Astrocyte of the cerebellum (primary cell): ENCODE measurements at regions not wholly inside any gene's neighbourhood (a gene's known extent, or its start where the extent isn't known, plus 50 kb on each side); places are given as distances from the start of the nearest gene placed in this dataset.

ENCODE experiments used
- DNase-seq: peaks from one replicate; pipeline ENCODE4 v3.0.0-alpha.2; 2011; ENCODE audit warnings: low read depth
- H3K4me3 ChIP-seq: 2 replicates; pipeline ENCODE4 v1.5.1; 2011; ENCODE audit warnings: mild to moderate bottlenecking, low read depth, low read length, moderate library complexity
- in situ Hi-C: cut with HindIII; loops from 2 replicates; pipeline ENCODE4 v1.10.0; 2017; ENCODE audit warnings: low sequenced_read_pairs
- TF ChIP-seq, protein P1 (sequence below): IDR thresholded peaks from 2 replicates; pipeline ENCODE4 v1.5.1; 2012; ENCODE audit warnings: low read length, low read depth, moderate library complexity, mild to moderate bottlenecking; ENCODE audit errors: missing control alignments

DNA sequence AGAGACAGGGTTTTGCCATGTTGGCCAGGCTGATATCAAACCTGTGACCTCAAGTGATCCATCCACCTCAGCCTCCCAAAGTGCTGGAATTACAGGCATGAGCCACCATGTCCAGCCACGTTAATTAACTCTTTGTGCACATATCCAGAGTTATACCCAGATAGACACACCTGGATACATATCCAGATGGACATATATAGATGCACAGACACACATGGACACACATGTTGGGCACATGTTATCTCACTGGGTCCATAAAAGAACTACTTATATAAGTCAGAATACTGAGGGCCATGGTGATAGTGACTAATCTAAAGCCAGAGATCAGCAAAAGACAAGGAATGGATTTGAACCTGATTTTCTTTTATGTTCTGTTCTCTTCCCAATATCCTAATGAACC, 158.6 kb downstream of the IRS1 start:
- no peak overlapping the region for H3K4me3 ChIP-seq
- DNase-seq: no peak
- in situ Hi-C loops: no loop called here
- TF ChIP-seq, protein P1, sequence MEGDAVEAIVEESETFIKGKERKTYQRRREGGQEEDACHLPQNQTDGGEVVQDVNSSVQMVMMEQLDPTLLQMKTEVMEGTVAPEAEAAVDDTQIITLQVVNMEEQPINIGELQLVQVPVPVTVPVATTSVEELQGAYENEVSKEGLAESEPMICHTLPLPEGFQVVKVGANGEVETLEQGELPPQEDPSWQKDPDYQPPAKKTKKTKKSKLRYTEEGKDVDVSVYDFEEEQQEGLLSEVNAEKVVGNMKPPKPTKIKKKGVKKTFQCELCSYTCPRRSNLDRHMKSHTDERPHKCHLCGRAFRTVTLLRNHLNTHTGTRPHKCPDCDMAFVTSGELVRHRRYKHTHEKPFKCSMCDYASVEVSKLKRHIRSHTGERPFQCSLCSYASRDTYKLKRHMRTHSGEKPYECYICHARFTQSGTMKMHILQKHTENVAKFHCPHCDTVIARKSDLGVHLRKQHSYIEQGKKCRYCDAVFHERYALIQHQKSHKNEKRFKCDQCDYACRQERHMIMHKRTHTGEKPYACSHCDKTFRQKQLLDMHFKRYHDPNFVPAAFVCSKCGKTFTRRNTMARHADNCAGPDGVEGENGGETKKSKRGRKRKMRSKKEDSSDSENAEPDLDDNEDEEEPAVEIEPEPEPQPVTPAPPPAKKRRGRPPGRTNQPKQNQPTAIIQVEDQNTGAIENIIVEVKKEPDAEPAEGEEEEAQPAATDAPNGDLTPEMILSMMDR: no peak

DNA sequence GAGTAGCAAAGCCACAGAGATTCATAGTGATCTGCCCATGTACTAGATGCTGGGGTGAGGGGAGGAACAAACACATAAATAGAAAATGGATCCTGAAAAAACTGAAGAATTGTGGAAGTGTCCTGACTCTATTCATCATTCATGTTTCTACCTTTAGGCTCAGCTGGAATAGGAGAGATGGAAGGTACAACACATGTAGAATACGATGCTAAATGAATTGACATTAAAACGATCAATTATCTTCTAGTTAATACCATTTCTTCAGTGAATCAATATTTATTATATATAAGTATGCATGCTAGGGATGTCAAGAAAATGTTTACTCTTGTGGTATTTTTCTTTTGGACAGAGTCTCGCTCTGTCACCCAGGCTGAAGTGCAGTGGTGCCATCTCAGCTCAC, 159.1 kb downstream of the IRS1 start:
- TF ChIP-seq, protein P1: no peak
- H3K4me3 ChIP-seq: no peak overlapping the region
- in situ Hi-C loops: no loop called here
- DNase-seq: no peak

DNA sequence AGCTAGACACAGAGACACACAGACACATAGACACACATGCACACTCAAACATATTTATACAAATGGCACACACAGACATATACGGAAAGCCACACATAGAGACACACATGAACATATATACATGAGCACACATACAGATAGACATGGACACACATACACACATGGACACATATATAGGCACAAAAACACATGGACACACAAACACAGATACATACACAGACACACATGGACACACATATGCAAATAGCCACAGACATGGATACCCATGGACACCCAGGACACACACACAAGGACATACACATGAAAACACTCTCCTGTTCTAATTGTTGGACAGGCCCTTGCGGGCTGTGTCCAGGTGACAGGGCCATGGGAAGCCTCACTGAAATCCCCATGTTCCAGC, 160.1 kb downstream of the IRS1 start:
- TF ChIP-seq, protein P1: no peak
- H3K4me3 ChIP-seq: no peak overlapping the region
- no peak for DNase-seq
- in situ Hi-C loops: no loop called here

DNA sequence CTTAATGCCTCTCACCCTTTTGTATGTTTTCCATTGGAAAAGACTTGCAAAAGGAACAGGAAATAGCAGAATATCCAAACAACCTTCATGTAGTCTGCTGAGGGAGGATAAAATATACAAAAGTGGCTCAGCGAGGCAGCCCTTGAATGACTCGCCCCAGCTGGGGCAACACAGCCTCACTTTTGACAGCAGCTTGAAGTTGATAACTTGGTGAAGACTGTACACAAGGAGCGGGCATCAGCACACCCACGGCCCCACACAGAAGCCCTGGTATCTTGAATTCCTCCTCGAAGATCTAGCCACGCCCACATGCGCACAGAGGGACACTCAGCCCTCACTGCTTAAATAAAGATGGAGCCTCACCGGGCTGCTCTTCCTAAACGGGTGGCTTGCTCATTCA, 161.0 kb downstream of the IRS1 start:
- no peak for DNase-seq
- no peak overlapping the region for H3K4me3 ChIP-seq
- TF ChIP-seq, protein P1: no peak
- in situ Hi-C loops: no loop called here

DNA sequence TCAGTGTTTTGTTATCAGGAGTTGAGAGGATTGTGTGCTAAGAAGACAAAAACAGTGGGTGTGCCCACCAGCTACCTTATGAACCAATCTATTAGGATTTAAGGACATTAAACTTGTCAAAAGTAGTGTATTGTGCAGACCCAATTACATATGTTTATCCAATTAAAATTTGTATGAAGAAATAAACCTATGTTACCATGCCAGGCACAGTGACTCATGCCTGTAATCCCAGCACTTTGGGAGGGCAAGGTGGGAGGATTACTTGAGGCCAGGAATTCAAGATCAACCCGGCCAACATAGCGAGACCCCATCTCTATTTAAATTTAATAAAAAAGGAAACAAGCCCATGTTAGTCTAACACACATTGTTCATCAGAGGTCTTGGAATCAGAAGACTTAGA, 162.2 kb downstream of the IRS1 start:
- no peak for DNase-seq
- H3K4me3 ChIP-seq: no peak overlapping the region
- in situ Hi-C loops: no loop called here
- TF ChIP-seq, protein P1: no peak

DNA sequence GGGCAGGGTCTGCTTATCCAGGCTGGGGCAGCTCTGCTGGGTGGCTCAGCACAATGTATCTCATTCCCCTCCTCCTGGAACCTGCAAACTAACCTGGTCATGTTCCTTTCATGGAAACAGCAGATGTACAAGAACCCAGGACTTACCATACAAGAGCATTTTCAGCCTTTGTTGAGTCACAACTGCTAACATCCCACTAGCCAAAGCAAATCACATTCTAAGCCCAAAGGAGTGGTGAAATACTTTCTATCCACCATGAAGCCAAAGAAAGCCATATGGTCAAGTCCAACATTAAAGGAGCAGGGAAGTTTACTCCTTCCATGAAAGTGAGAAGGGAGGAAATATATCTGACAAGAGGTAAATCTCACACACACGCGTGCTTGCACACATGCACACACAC, 163.0 kb downstream of the IRS1 start:
- in situ Hi-C loops: no loop called here
- TF ChIP-seq, protein P1: no peak
- DNase-seq: no peak
- H3K4me3 ChIP-seq: no peak overlapping the region
